IMR-90 (cell line): ENCODE measurements at regions not wholly inside any gene's neighbourhood (a gene's known extent, or its start where the extent isn't known, plus 50 kb on each side); places are given as distances from the start of the nearest gene placed in this dataset.
A peak's percentile ranks its signal among the peaks of the same experiment; 100 is the strongest.

Source experiments
- ATAC-seq: fragments of 200-7000 bp; cut with Tn5 transposase; 2 replicates; pipeline ENCODE4 v1.9.1; 2020; ENCODE audit warnings: low read depth, mild to moderate bottlenecking, moderate library complexity
- BruUV-seq: library from RNA; stranded (reverse); fragments of 400-500 nt; replicated peaks from 2 replicates; lab custom pipeline; 2021; lab: Mats Ljungman, UMichigan
- CTCF ChIA-PET: fragments of 300-600 bp; formaldehyde crosslinking; extraction: SDS; loops from one replicate; lab custom pipeline; 2021; ENCODE audit warnings: antibody characterized with exemption; lab: Yijun Ruan, JAX
- POLR2A ChIA-PET: fragments of 300-600 bp; sonication (Branson Sonifier 250); formaldehyde crosslinking; loops from one replicate; lab custom pipeline; 2022; ENCODE audit warnings: antibody characterized with exemption; ENCODE audit not compliant: unreplicated experiment; lab: Charles Lee
- DNase-seq: peaks from one replicate; pipeline ENCODE4 v3.0.0; 2013
- H2AFZ ChIP-seq: replicated peaks from 2 replicates; pipeline ENCODE3; 2013; ENCODE audit warnings: low read length, mild to moderate bottlenecking; ENCODE audit not compliant: poor library complexity
- H2AK5ac ChIP-seq: 2 replicates; pipeline ENCODE4 v1.6.1; 2013; ENCODE audit warnings: low read depth, low read length, inconsistent platforms
- H2AK9ac ChIP-seq: replicated peaks from 2 replicates; pipeline ENCODE3; 2013; ENCODE audit warnings: mild to moderate bottlenecking, low read depth, low read length, moderate library complexity; ENCODE audit not compliant: poor library complexity
- H2BK120ac ChIP-seq: 2 replicates; pipeline ENCODE4 v1.6.1; 2013; ENCODE audit warnings: low read depth, low read length, inconsistent platforms
- H2BK15ac ChIP-seq: 3 replicates; pipeline ENCODE4 v1.6.1; 2013; ENCODE audit warnings: low read depth, low read length, inconsistent platforms
- H2BK20ac ChIP-seq: 2 replicates; pipeline ENCODE4 v1.6.1; 2013; ENCODE audit warnings: low read depth, mild to moderate bottlenecking, inconsistent platforms, low read length, moderate library complexity
- H2BK5ac ChIP-seq: 2 replicates; pipeline ENCODE4 v1.6.1; 2013; ENCODE audit warnings: mild to moderate bottlenecking, low read depth, low read length, inconsistent platforms; ENCODE audit not compliant: poor library complexity, severe bottlenecking
- H3K14ac ChIP-seq: replicated peaks from 2 replicates; pipeline ENCODE4 v1.6.1; 2013; ENCODE audit warnings: low read depth, low read length, inconsistent platforms
- H3K18ac ChIP-seq: 2 replicates; pipeline ENCODE4 v1.6.1; 2013; ENCODE audit warnings: low read depth, low read length, control low read depth
- H3K23ac ChIP-seq: 2 replicates; pipeline ENCODE4 v1.6.1; 2013; ENCODE audit warnings: low read depth, low read length, inconsistent platforms
- H3K27ac ChIP-seq: 2 replicates; pipeline ENCODE4 v1.5.1; 2013; ENCODE audit warnings: mild to moderate bottlenecking, control low read depth, low read length; ENCODE audit not compliant: insufficient read depth
- H3K27me3 ChIP-seq: 2 replicates; pipeline ENCODE4 v1.6.1; 2013; ENCODE audit warnings: low read length; ENCODE audit not compliant: control insufficient read depth, insufficient read depth
- H3K36me3 ChIP-seq: 2 replicates; pipeline ENCODE4 v1.6.1; 2013; ENCODE audit warnings: low read length, mixed read lengths; ENCODE audit not compliant: control insufficient read depth, insufficient read depth
- H3K4ac ChIP-seq: 2 replicates; pipeline ENCODE4 v1.6.1; 2013; ENCODE audit warnings: low read depth, low read length, inconsistent platforms
- H3K4me1 ChIP-seq: 2 replicates; pipeline ENCODE4 v1.6.1; 2013; ENCODE audit warnings: low read length, mixed read lengths; ENCODE audit not compliant: control insufficient read depth, insufficient read depth
- H3K4me2 ChIP-seq: 2 replicates; pipeline ENCODE4 v1.6.1; 2013; ENCODE audit warnings: low read depth, mild to moderate bottlenecking, control low read depth, low read length, moderate library complexity
- H3K4me3 ChIP-seq: 2 replicates; pipeline ENCODE4 v1.5.1; 2013; ENCODE audit warnings: low read depth, mild to moderate bottlenecking, control low read depth, low read length, moderate library complexity; ENCODE audit not compliant: insufficient read depth
- H3K56ac ChIP-seq: 2 replicates; pipeline ENCODE4 v1.6.1; 2013; ENCODE audit warnings: low read length, inconsistent platforms; ENCODE audit not compliant: insufficient read depth; ENCODE audit errors: extremely low read depth
- H3K79me1 ChIP-seq, 2 experiments: 2 replicates each; pipeline ENCODE4 v1.6.1; 2013; ENCODE audit warnings: low read length in 2 of 2, inconsistent platforms in 1 of 2, low read depth in 1 of 2
- H3K9ac ChIP-seq: 2 replicates; pipeline ENCODE4 v1.6.1; 2013; ENCODE audit warnings: low read depth, low read length, control low read depth
- H3K9me1 ChIP-seq: 2 replicates; pipeline ENCODE4 v1.6.1; 2013; ENCODE audit warnings: low read length, inconsistent platforms; ENCODE audit not compliant: insufficient read depth
- H3K9me3 ChIP-seq: 2 replicates; pipeline ENCODE4 v1.6.1; 2013; ENCODE audit warnings: low read length; ENCODE audit not compliant: control insufficient read depth, insufficient read depth
- H4K20me1 ChIP-seq: 2 replicates; pipeline ENCODE4 v1.6.1; 2013; ENCODE audit warnings: low read length, inconsistent platforms; ENCODE audit not compliant: insufficient read depth
- H4K5ac ChIP-seq: 2 replicates; pipeline ENCODE4 v1.6.1; 2013; ENCODE audit warnings: mild to moderate bottlenecking, low read depth, low read length, control low read depth
- H4K8ac ChIP-seq, 2 experiments: 2 replicates each; pipeline ENCODE4 v1.6.1; 2013; ENCODE audit warnings: low read depth in 2 of 2, low read length in 2 of 2, control low read depth in 1 of 2, inconsistent platforms in 1 of 2
- H4K91ac ChIP-seq: 2 replicates; pipeline ENCODE4 v1.6.1; 2013; ENCODE audit warnings: low read depth, low read length, inconsistent platforms; ENCODE audit not compliant: insufficient read depth
- BHLHE40 ChIP-seq: fragments of 150-350 bp; IDR thresholded peaks from 2 replicates; pipeline ENCODE4 v1.6.1; 2016; ENCODE audit warnings: mild to moderate bottlenecking, low read depth, low read length
- MAFK ChIP-seq: IDR thresholded peaks from 2 replicates; pipeline ENCODE4 v1.6.1; 2012; ENCODE audit warnings: low read depth, low read length, improper control_type of control experiment
- WGBS, 2 experiments: methylation state at CpG; one replicate each; pipeline versions ENCODE4 v1.1.5 to v1.1.7; 2013; ENCODE audit warnings: missing lambda C conversion rate in 2 of 2; ENCODE audit not compliant: insufficient read length in 1 of 2; ENCODE audit errors: extremely low coverage in 2 of 2; 5-methylcytosine and 5-hydroxymethylcytosine counted together
- dilution Hi-C: fragments of 300-500 bp; cut with HindIII; formaldehyde crosslinking; loops from one replicate; pipeline ENCODE4 v1.14.3; 2018; ENCODE audit warnings: low sequenced_read_pairs; ENCODE audit not compliant: unreplicated experiment
- in situ Hi-C: fragments of 300-500 bp; cut with MboI; formaldehyde crosslinking; loops from 3 replicates; pipeline ENCODE4 v1.14.3; 2019; ENCODE audit warnings: low sequenced_read_pairs, inconsistent platforms, mixed read lengths
- intact Hi-C: fragments of 100-400 bp; cut with micrococcal nuclease; formaldehyde crosslinking; loops from 2 replicates; pipeline ENCODE4 v1.10.0; 2022

GRCh38 chrX:22345884-22346283 is 73.2 kb downstream of the CBLL2 start:
- in situ Hi-C loops (no loop called here), intact Hi-C loops (no loop called here), dilution Hi-C loops (no loop called here)
- H3K27me3 ChIP-seq = no peaks in the 10 kb centered on the region
- no peak overlapping the region for H4K91ac ChIP-seq
- WGBS, 2 experiments = no CpG with 5 or more reads among the region's 2 CpGs
- no peaks in the 10 kb centered on the region for H4K20me1 ChIP-seq
- H3K27ac ChIP-seq = no peak overlapping the region
- H3K14ac ChIP-seq = no peak overlapping the region
- no peak overlapping the region for H2BK20ac ChIP-seq
- ATAC-seq (no peak), DNase-seq (peak; percentile 26)
- no peak overlapping the region for H3K4ac ChIP-seq
- no peaks in the 10 kb centered on the region for H3K9me1 ChIP-seq
- no peak overlapping the region for H2AK5ac ChIP-seq
- ChIA-PET CTCF (no interaction called here), POLR2A (no interaction called here)
- no peak overlapping the region for H3K4me2 ChIP-seq
- no peak overlapping the region for H3K4me3 ChIP-seq
- H3K36me3 ChIP-seq = no peaks in the 10 kb centered on the region
- no peak overlapping the region for H3K56ac ChIP-seq
- no peak overlapping the region for H2BK120ac ChIP-seq
- no peak overlapping the region for H3K9ac ChIP-seq
- H2BK15ac ChIP-seq = no peak overlapping the region
- no peak overlapping the region for H3K23ac ChIP-seq
- no peak overlapping the region for H4K5ac ChIP-seq
- H3K4me1 ChIP-seq = no peaks in the 10 kb centered on the region
- no peaks in the 10 kb centered on the region for H3K9me3 ChIP-seq
- no TSS peak for BruUV-seq
- TF ChIP-seq MAFK (no peak), BHLHE40 (no peak)
- no peaks in the 10 kb centered on the region for H3K79me1 ChIP-seq
- H4K8ac ChIP-seq = no peak overlapping the region
- H2BK5ac ChIP-seq = no peak overlapping the region
- no peak overlapping the region for H3K18ac ChIP-seq
- H2AFZ ChIP-seq = no peak overlapping the region
- H2AK9ac ChIP-seq = no peak overlapping the region
